C4-2B (cell line): ENCODE measurements at regions not wholly inside any gene's neighbourhood (a gene's known extent, or its start where the extent isn't known, plus 50 kb on each side); places are given as distances from the start of the nearest gene placed in this dataset.

ENCODE experiments used
- H3K27ac ChIP-seq: fragments of 450-650 bp; 2 replicates; pipeline ENCODE4 v1.5.1; 2017
- ZFX ChIP-seq: fragments of 450-650 bp; IDR thresholded peaks from 2 replicates; pipeline ENCODE4 v1.6.1; 2017
- TF ChIP-seq, protein P1 (sequence below): fragments of 450-650 bp; conservative IDR thresholded peaks from 2 replicates; pipeline ENCODE4 v1.5.1; 2017; ENCODE audit warnings: mild to moderate bottlenecking

GRCh38 chr20:10990625-10991382, 317.0 kb upstream of the JAG1 start:
- TF ChIP-seq ZFX: no peak
- TF ChIP-seq, protein P1, sequence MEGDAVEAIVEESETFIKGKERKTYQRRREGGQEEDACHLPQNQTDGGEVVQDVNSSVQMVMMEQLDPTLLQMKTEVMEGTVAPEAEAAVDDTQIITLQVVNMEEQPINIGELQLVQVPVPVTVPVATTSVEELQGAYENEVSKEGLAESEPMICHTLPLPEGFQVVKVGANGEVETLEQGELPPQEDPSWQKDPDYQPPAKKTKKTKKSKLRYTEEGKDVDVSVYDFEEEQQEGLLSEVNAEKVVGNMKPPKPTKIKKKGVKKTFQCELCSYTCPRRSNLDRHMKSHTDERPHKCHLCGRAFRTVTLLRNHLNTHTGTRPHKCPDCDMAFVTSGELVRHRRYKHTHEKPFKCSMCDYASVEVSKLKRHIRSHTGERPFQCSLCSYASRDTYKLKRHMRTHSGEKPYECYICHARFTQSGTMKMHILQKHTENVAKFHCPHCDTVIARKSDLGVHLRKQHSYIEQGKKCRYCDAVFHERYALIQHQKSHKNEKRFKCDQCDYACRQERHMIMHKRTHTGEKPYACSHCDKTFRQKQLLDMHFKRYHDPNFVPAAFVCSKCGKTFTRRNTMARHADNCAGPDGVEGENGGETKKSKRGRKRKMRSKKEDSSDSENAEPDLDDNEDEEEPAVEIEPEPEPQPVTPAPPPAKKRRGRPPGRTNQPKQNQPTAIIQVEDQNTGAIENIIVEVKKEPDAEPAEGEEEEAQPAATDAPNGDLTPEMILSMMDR: no peak
- no peak overlapping the region for H3K27ac ChIP-seq

GRCh38 chr20:10992731-10993130, 318.9 kb upstream of the JAG1 start:
- no peak for TF ChIP-seq ZFX
- TF ChIP-seq, protein P1: no peak
- no peak overlapping the region for H3K27ac ChIP-seq

DNA sequence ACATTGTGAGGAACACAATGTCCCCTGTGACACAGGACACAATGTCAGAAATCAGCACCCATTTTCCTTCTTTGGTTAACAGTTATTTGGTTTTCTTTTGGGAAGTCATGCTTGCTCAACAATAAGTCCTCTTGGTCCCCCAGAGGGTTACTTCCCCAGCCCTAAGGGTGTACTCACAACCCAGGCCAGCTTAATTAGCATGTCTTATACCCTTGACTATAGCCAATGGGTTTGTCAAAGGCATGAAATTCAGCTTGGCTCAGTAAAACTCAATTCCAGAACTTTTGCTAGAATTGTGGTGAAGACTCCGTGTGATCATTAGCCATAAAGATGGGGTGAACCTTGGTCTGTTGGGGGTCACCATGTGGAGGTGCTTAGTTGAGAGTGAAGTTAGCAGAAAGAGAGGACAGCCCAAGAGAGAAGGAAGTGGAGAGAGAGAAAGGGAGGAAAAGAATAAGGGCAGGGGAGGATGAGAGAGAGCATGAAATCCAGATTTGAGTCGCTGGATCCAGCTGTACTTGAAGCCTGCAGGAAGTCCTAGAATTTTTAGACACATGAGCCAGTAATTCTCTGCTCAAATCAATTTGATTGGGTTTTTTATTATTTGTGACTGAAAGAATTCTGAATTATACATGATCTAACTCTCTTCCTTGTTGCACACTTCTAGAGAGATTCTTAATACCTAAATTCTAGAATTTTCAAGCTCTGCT, 321.3 kb upstream of the JAG1 start:
- no peak overlapping the region for H3K27ac ChIP-seq
- TF ChIP-seq, protein P1: no peak
- no peak for TF ChIP-seq ZFX

DNA sequence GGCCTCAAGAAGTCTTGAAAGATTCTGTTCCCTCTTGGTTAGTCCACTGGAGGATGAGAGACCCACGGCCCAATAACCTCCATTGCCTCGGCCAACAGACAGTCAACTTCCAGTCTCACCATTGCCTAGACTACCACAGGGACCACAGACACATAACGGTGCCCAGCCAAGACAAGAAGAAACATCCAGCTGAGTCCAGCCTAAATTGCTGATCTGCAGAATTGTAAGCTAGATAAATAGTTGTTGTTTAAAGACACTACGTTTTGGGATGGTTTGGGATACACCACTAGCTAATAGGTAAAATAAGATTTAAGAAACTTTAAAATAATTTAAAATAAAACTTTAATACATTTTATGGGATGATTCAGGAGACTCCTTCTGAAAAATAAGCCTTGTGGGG, 324.7 kb upstream of the JAG1 start:
- TF ChIP-seq, protein P1: no peak
- no peak for TF ChIP-seq ZFX
- no peak overlapping the region for H3K27ac ChIP-seq

DNA sequence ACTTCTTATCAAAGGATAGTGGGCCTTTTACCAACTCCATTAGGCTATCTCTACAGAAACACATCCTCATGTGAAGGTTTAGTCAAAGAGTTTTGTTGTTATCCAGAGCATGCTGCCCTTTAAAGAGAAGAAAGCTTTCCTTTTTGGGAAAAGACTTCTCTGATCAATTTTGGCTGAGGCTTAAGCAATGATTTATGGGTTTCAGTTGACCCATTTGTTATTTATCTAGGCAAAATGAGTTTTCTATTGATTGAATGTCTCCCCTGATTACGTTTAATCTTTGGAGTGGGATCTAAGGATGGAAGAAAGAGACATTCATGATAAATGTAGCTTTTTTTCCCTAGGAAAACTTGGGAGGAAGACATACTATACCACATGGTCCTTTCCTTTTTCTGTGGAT, 326.6 kb upstream of the JAG1 start:
- no peak for TF ChIP-seq ZFX
- TF ChIP-seq, protein P1: no peak
- no peak overlapping the region for H3K27ac ChIP-seq

- no peak for TF ChIP-seq ZFX
- TF ChIP-seq, protein P1: no peak
- H3K27ac ChIP-seq: peak overlapping the region; percentile 45
These were observed 327.5 kb upstream of the JAG1 start for GRCh38 chr20:11001302-11001701.

- peak overlapping the region; percentile 45 for H3K27ac ChIP-seq
These were observed 328.2 kb upstream of the JAG1 start for GRCh38 chr20:11001764-11002540.

More at GRCh38 chr20:11001764-11002540, 328.2 kb upstream of the JAG1 start:
- TF ChIP-seq, protein P1: no peak
- TF ChIP-seq ZFX: no peak
